Astrocyte (in vitro differentiated cells and primary cell): ENCODE measurements at regions not wholly inside any gene's neighbourhood (a gene's known extent, or its start where the extent isn't known, plus 50 kb on each side); places are given as distances from the start of the nearest gene placed in this dataset.
"Not testable (repeated sequence)": the region's sequence is repeated elsewhere in the genome, so short reads cannot be mapped to it uniquely, and the experiment has no call there.

ENCODE experiments used
- CTCF ChIP-seq: IDR thresholded peaks from 2 replicates; pipeline ENCODE4 v1.5.1; 2011; ENCODE audit warnings: low read depth, mild to moderate bottlenecking, inconsistent platforms, low read length, moderate library complexity; ENCODE audit not compliant: insufficient read depth
- EZH2 ChIP-seq: IDR thresholded peaks from 2 replicates; pipeline ENCODE4 v1.6.1; 2012; ENCODE audit warnings: mild to moderate bottlenecking, low read length, inconsistent platforms; ENCODE audit not compliant: insufficient read depth

- TF ChIP-seq CTCF, EZH2: not testable (repeated sequence)
Measured at GRCh38 chr21:7932113-7932512, 2589.3 kb upstream of the TPTE start.
